ENCODE measurements at regions not wholly inside any gene's neighbourhood (a gene's known extent, or its start where the extent isn't known, plus 50 kb on each side); places are given as distances from the start of the nearest gene placed in this dataset.

GRCh38 chr6:135631821-135632220, 134.3 kb upstream of the AHI1 start:
- no peak for FAIRE-seq
- H2AFZ ChIP-seq (ENCODE audit: low read length): no peak overlapping the region
- in situ Hi-C loops (cut with HindIII; ENCODE audit: extremely low pct_ligation_motif_present, low pct_unique_long_range_greater_than_20kb) (no loop called here), intact Hi-C loops (cut with micrococcal nuclease; ENCODE audit: unreplicated experiment) (no loop called here)
- no peaks in the 10 kb centered on the region for H3K27me3 ChIP-seq (ENCODE audit: control insufficient read depth in 1 of 2, insufficient read depth in 2 of 2, low read length in 2 of 2)
- 2% methylated on average over 2 of the region's 2 CpGs for WGBS (ENCODE audit: low lambda C conversion rate)
- no peaks in the 10 kb centered on the region for H3K4me1 ChIP-seq (ENCODE audit: insufficient read depth, low read length)
- no peak overlapping the region for H3K4me2 ChIP-seq (ENCODE audit: low read depth, low read length)
- H3K4me3 ChIP-seq (replicated peaks in 1 of 3; ENCODE audit: insufficient read depth in 1 of 3, low read depth in 2 of 3, low read length in 3 of 3): no peak overlapping the region
- CTCF ChIA-PET (ENCODE audit: low intra/inter-chr PET ratio, low total read pairs): no interaction called here
- TF ChIP-seq ZNF784 (CRISPR knock-in tag; IDR thresholded peaks at IDR 0.05; ENCODE audit: borderline replicate concordance): no peak
- TF ChIP-seq ZBTB26 (CRISPR knock-in tag; IDR thresholded peaks at IDR 0.05; ENCODE audit: borderline replicate concordance): no peak
- TF ChIP-seq HDAC6 (IDR thresholded peaks at IDR 0.05; ENCODE audit: low read depth, low read length): no peak
- no peak for TF ChIP-seq ZNF280B (CRISPR knock-in tag; IDR thresholded peaks at IDR 0.05; ENCODE audit: borderline replicate concordance)
- no peak for TF ChIP-seq SNRNP70 (IDR thresholded peaks at IDR 0.05; ENCODE audit: low read depth, low read length)
- TF ChIP-seq ZNF234 (CRISPR knock-in tag; conservative IDR thresholded peaks at IDR 0.05): no peak
- no peak for TF ChIP-seq IKZF1 (IDR thresholded peaks at IDR 0.05)
- no peaks in the 10 kb centered on the region for H3K79me2 ChIP-seq (ENCODE audit: insufficient read depth, low read length)
- no peaks in the 10 kb centered on the region for H3K9me3 ChIP-seq (ENCODE audit: low read length)
- no peak overlapping the region for H3K27ac ChIP-seq (ENCODE audit: extremely low read length, insufficient read depth, low read length)
- POLR2A ChIA-PET: no interaction called here
- DNase-seq (ENCODE audit: low spot score): no peak
- no peaks in the 10 kb centered on the region for H4K20me1 ChIP-seq (ENCODE audit: insufficient read depth, low read length)
- no peak for ATAC-seq
- H3K36me3 ChIP-seq (replicated peaks in 1 of 2; ENCODE audit: control insufficient read depth in 1 of 2, insufficient read depth in 2 of 2, low read length in 2 of 2): no peaks in the 10 kb centered on the region
- BruUV-seq (replicated peaks): no TSS peak
- no peak overlapping the region for H3K9ac ChIP-seq (ENCODE audit: insufficient read depth, low read depth, low read length)

Data from HepG2 (cell line).